ENCODE measurements at regions not wholly inside any gene's neighbourhood (a gene's known extent, or its start where the extent isn't known, plus 50 kb on each side); places are given as distances from the start of the nearest gene placed in this dataset.

- WGBS, 2 donors (ENCODE audit: low coverage in 1 of 2), result 67 to 69% methylated on average over 4 of the region's 4 CpGs
- Histone ChIP-seq H3K4me3 (no peak overlapping the region), H3K36me3 (no peaks in the 10 kb centered on the region), H3K27me3 (no peaks in the 10 kb centered on the region), H3K27ac (no peak overlapping the region), H3K4me1 (no peaks in the 10 kb centered on the region), H3K9me3 (no peaks in the 10 kb centered on the region)
- no peak for DNase-seq
- intact Hi-C loops (cut with DNase I; ENCODE audit: low total_unique reads) (no loop called here), in situ Hi-C loops (cut with MboI; ENCODE audit: low pct_ligation_motif_present in 1 of 4, low pct_unique_long_range_greater_than_20kb in 1 of 4, low sequenced_read_pairs in 3 of 4) (no loop called here)
- TF ChIP-seq EP300 (IDR thresholded peaks at IDR 0.05; ENCODE audit: low read depth) (no peak), POLR2A (IDR thresholded peaks at IDR 0.05) (no peak), POLR2AphosphoS5 (IDR thresholded peaks at IDR 0.05) (no peak)
Observed at GRCh38 chr12:66763467-66763866, 84.6 kb upstream of the GRIP1 start.

- H3K4me3 ChIP-seq, result no peak overlapping the region
- 80 to 86% methylated on average over 1 of the region's 1 CpG for WGBS, 2 donors (ENCODE audit: low coverage in 1 of 2)
- DNase-seq, result no peak
- H3K27me3 ChIP-seq, result no peaks in the 10 kb centered on the region
- H3K9me3 ChIP-seq, result no peaks in the 10 kb centered on the region
- H3K36me3 ChIP-seq, result no peaks in the 10 kb centered on the region
- H3K27ac ChIP-seq, result no peak overlapping the region
- no peaks in the 10 kb centered on the region for H3K4me1 ChIP-seq
- in situ Hi-C loops (cut with MboI; ENCODE audit: low pct_ligation_motif_present in 1 of 4, low pct_unique_long_range_greater_than_20kb in 1 of 4, low sequenced_read_pairs in 3 of 4) (no loop called here), intact Hi-C loops (cut with DNase I; ENCODE audit: low total_unique reads) (no loop called here)
- TF ChIP-seq POLR2A (IDR thresholded peaks at IDR 0.05) (no peak), CTCF (IDR thresholded peaks at IDR 0.05) (no peak), POLR2AphosphoS5 (IDR thresholded peaks at IDR 0.05) (no peak), EP300 (IDR thresholded peaks at IDR 0.05; ENCODE audit: low read depth) (no peak)
Observed at GRCh38 chr12:66765204-66765603, 86.3 kb upstream of the GRIP1 start.

- TF ChIP-seq POLR2A (IDR thresholded peaks at IDR 0.05) (no peak), EP300 (IDR thresholded peaks at IDR 0.05; ENCODE audit: low read depth) (no peak), CTCF (IDR thresholded peaks at IDR 0.05) (no peak), POLR2AphosphoS5 (IDR thresholded peaks at IDR 0.05) (no peak)
- intact Hi-C loops (cut with DNase I; ENCODE audit: low total_unique reads) (no loop called here), in situ Hi-C loops (cut with MboI; ENCODE audit: low pct_ligation_motif_present in 1 of 4, low pct_unique_long_range_greater_than_20kb in 1 of 4, low sequenced_read_pairs in 3 of 4) (no loop called here)
- no peaks in the 10 kb centered on the region for H3K27me3 ChIP-seq
- no peaks in the 10 kb centered on the region for H3K9me3 ChIP-seq
- 82 to 89% methylated on average over 7 of the region's 7 CpGs for WGBS, 2 donors (ENCODE audit: low coverage in 1 of 2)
- no peaks in the 10 kb centered on the region for H3K4me1 ChIP-seq
- no peak for DNase-seq
- H3K36me3 ChIP-seq, result no peaks in the 10 kb centered on the region
- no peak overlapping the region for H3K4me3 ChIP-seq
- no peak overlapping the region for H3K27ac ChIP-seq
Observed at GRCh38 chr12:66767536-66767935, 88.7 kb upstream of the GRIP1 start.

GRCh38 chr12:66768293-66768692 lies 89.4 kb upstream of the GRIP1 start:
- Histone ChIP-seq H3K4me3 (no peak overlapping the region), H3K27ac (no peak overlapping the region), H3K9me3 (no peaks in the 10 kb centered on the region), H3K36me3 (no peaks in the 10 kb centered on the region), H3K27me3 (no peaks in the 10 kb centered on the region), H3K4me1 (no peaks in the 10 kb centered on the region)
- in situ Hi-C loops (cut with MboI; ENCODE audit: low pct_ligation_motif_present in 1 of 4, low pct_unique_long_range_greater_than_20kb in 1 of 4, low sequenced_read_pairs in 3 of 4) (no loop called here), intact Hi-C loops (cut with DNase I; ENCODE audit: low total_unique reads) (no loop called here)
- WGBS, 2 donors (ENCODE audit: low coverage in 1 of 2), result 30 to 43% methylated on average over 2 to 5 of the region's 5 CpGs
- TF ChIP-seq POLR2A (IDR thresholded peaks at IDR 0.05), result no peak
- no peak for TF ChIP-seq EP300 (IDR thresholded peaks at IDR 0.05; ENCODE audit: low read depth)
- no peak for TF ChIP-seq CTCF (IDR thresholded peaks at IDR 0.05)
- TF ChIP-seq POLR2AphosphoS5 (IDR thresholded peaks at IDR 0.05), result no peak
- peak; percentile 17 for DNase-seq

- TF ChIP-seq POLR2AphosphoS5 (IDR thresholded peaks at IDR 0.05) (no peak), EP300 (IDR thresholded peaks at IDR 0.05; ENCODE audit: low read depth) (no peak), CTCF (IDR thresholded peaks at IDR 0.05) (no peak), POLR2A (IDR thresholded peaks at IDR 0.05) (no peak)
- Histone ChIP-seq H3K9me3 (no peaks in the 10 kb centered on the region), H3K4me1 (no peaks in the 10 kb centered on the region), H3K4me3 (no peak overlapping the region), H3K36me3 (no peaks in the 10 kb centered on the region), H3K27me3 (no peaks in the 10 kb centered on the region), H3K27ac (no peak overlapping the region)
- in situ Hi-C loops (cut with MboI; ENCODE audit: low pct_ligation_motif_present in 1 of 4, low pct_unique_long_range_greater_than_20kb in 1 of 4, low sequenced_read_pairs in 3 of 4) (no loop called here), intact Hi-C loops (cut with DNase I; ENCODE audit: low total_unique reads) (no loop called here)
- DNase-seq, result no peak
Observed at GRCh38 chr12:66774929-66775328, 96.1 kb upstream of the GRIP1 start.

Data from transverse colon (tissue), 4 donors.